UCSD-AML1 (cell line): ENCODE measurements at regions not wholly inside any gene's neighbourhood (a gene's known extent, or its start where the extent isn't known, plus 50 kb on each side); places are given as distances from the start of the nearest gene placed in this dataset.

ENCODE experiments used
- DNase-seq: peaks from one replicate; lab custom pipeline; 2025; ENCODE audit not compliant: unreplicated experiment; lab: John Stamatoyannopoulos, UW

- no peak for DNase-seq
Measured at GRCh38 chr10:78160591-78160990, 126.9 kb downstream of the RPS24 start.

- no peak for DNase-seq
Measured at GRCh38 chr10:78162853-78163252, 129.2 kb downstream of the RPS24 start.

GRCh38 chr10:78164702-78165101, 131.0 kb downstream of the RPS24 start:
- DNase-seq, result no peak

- no peak for DNase-seq
Measured at GRCh38 chr10:78165172-78165571, 131.5 kb downstream of the RPS24 start.

GRCh38 chr10:78165617-78166016, 132.0 kb downstream of the RPS24 start:
- no peak for DNase-seq

GRCh38 chr10:78166261-78166660, 132.6 kb downstream of the RPS24 start:
- no peak for DNase-seq

GRCh38 chr10:78169214-78169613, 135.6 kb downstream of the RPS24 start:
- DNase-seq, result no peak

- DNase-seq, result no peak
Measured at GRCh38 chr10:78170026-78170475, 136.4 kb downstream of the RPS24 start.

GRCh38 chr10:78171633-78172400, 138.2 kb downstream of the RPS24 start:
- no peak for DNase-seq

- DNase-seq, result no peak
Measured at GRCh38 chr10:78173360-78174015, 139.8 kb downstream of the RPS24 start.

GRCh38 chr10:78175444-78176015, 141.9 kb downstream of the RPS24 start:
- peak; percentile 34 for DNase-seq

- no peak for DNase-seq
Measured at GRCh38 chr10:78176320-78177317, 143.0 kb downstream of the RPS24 start.

GRCh38 chr10:78177491-78178185, 144.0 kb downstream of the RPS24 start:
- DNase-seq, result no peak

GRCh38 chr10:78178397-78178796, 144.7 kb downstream of the RPS24 start:
- DNase-seq, result no peak

GRCh38 chr10:78178940-78179339, 145.3 kb downstream of the RPS24 start:
- no peak for DNase-seq

GRCh38 chr10:78179886-78180705, 146.4 kb downstream of the RPS24 start:
- no peak for DNase-seq

- DNase-seq, result no peak
Measured at GRCh38 chr10:78181381-78182055, 147.9 kb downstream of the RPS24 start.

- peak; percentile 34 for DNase-seq
Measured at GRCh38 chr10:78182841-78183240, 149.2 kb downstream of the RPS24 start.
